ENCODE measurements at regions not wholly inside any gene's neighbourhood (a gene's known extent, or its start where the extent isn't known, plus 50 kb on each side); places are given as distances from the start of the nearest gene placed in this dataset.
"Not testable (repeated sequence)": the region's sequence is repeated elsewhere in the genome, so short reads cannot be mapped to it uniquely, and the experiment has no call there.

DNA sequence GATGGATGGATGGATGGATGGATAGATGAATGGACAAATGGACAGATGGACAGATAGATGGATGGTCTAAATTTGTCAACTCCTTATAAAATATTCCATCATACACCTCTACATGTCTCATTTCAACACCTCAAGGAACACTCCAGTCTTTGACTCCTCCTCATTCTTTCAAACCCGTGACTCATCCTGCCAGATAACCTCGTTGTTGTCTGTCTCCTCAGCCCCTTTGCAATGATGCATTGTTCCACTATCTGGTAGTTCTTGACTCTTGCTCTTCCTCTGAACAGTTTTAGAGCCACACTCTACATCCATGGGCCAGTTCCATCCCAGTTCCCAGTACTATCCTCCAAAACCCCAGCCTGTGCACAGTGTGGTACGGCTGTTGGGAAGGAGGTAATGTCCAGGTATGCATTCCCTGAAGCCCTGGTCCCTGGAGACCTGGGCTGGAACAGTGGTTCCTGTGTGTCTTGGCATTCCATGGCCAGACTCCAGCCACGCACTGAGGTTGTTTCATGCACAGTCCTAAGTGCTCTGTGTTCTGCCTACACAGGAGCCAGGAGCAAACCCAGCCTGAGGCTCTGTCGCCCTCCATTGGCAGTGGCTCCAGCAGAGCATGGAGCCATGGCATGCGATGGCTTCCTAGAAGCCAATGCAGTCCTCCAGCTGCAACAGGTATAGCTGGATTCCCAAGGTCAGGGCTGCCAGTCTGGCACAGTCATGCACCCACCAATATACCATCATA, 105.7 kb downstream of the C17orf67 start:
- in situ Hi-C loops (cut with MboI; ENCODE audit: low pct_unique_long_range_greater_than_20kb, low sequenced_read_pairs): no loop called here
- DNase-seq: no peak

DNA sequence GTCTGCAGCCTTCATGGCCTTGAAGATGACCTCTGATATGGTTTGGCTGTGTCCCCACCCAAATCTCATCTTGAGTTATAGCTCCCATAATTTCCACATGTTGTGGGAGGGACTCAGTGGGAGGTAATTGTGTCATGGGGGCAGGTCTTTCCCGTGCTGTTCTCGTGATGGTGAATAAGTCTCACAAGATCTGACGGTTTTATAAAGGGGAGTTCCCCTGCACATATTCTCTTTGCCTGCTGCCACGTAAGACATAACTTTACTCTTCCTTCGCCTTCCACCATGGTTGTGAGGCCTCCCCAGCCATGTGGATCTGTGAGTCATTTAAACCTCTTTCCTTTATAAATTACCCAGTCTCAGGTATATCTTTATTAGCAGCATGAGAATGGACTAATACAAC, 102.6 kb downstream of the C17orf67 start:
- in situ Hi-C loops (cut with MboI; ENCODE audit: low pct_unique_long_range_greater_than_20kb, low sequenced_read_pairs): not testable (repeated sequence)

DNA sequence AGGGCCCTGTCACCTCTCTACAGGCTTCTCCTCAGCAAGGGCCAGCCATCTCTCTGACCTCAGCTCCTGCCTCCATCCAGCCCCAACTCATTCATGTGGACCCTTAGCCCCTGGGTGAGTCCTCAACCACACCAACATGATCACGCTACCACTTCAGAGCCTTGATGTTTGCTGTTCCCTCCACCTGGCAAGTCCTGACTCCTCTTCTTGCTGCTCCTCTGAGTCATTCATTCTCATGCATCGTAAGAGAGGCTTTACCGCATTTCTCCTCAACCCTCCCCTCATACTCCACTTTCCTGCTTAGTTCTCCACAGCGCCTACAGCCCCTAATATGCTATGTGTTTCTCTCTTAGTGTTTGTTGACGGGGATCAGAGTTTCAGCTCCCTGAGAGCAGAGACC, 99.9 kb downstream of the C17orf67 start:
- no peak for DNase-seq
- in situ Hi-C loops (cut with MboI; ENCODE audit: low pct_unique_long_range_greater_than_20kb, low sequenced_read_pairs): no loop called here

More for the DNA sequence above, 102.6 kb downstream of the C17orf67 start:
- DNase-seq: not testable (repeated sequence)

DNA sequence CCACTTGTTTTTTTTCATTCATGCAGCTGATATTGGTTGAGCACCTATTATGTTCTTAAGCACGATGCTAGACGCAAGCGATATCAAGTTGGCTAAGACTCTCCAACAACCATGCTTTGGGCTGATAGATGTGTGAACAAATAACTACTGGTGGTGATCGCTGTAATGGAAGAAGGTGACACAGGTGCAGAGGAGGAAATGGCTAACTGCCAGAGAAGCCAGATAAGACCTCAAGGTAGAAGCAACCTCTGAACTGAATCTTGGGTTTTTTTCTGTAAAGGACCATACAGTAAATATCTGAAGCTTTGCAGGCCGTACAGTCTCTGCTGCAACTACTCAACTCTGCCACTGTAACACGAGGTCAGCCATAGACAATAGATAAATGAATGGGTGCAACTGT, 97.9 kb downstream of the C17orf67 start:
- in situ Hi-C loops (cut with MboI; ENCODE audit: low pct_unique_long_range_greater_than_20kb, low sequenced_read_pairs): no loop called here
- no peak for DNase-seq

DNA sequence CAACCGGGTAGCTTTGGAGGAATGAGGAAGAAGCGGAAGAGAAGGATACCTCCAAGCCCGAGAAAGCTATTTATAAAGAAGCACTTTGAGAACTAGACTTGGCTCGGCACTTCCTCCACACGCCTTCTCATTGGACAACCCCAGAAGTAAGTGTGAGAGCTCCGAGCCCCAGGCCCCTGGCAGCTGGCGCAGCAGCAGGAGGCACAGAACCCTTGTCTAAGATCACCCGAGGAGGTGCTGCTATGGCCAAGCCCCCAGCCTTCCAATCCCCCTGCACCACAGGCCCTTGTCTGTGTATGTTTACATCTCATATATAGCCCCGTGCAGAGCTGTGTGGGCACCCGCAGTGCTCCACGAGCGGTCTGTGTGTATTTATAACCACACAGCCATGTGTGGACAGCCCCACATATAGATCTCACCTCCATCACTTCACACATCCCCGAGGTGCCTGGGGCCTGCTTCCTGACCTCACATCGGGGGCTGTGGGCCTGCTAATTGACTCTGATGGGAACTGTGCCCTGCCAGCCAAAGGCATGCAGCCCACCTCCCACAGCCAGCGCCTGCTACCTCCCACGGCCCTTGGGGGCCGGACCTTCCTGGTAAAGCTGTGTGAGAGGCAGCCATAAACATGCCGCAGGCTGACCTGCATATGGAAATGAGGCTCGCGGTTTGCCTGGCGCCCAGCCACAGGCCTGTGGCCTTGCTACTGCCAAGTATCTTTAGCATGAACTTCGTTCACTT, 96.1 kb downstream of the C17orf67 start:
- peak; percentile 88 for DNase-seq
- in situ Hi-C loops (cut with MboI; ENCODE audit: low pct_unique_long_range_greater_than_20kb, low sequenced_read_pairs): no loop called here

DNA sequence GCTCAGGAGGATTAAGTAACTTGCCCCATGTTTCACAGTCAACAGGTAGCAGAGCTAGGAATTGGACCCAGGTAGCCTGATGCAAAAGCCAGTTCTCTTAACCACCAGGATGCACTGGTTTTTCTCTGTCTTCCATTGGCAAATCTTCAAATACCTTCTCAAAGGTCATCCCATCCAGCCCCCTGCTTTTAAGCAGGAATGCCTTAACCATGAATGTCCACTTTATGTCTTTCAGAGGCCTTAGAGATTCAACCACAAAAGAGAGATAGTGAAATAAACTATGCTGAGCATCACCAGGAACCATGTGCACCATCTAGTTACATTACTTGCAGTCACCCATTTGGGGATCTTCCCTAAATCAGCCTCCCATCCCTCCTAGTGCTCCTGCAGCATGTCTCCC, 94.3 kb downstream of the C17orf67 start:
- in situ Hi-C loops (cut with MboI; ENCODE audit: low pct_unique_long_range_greater_than_20kb, low sequenced_read_pairs): no loop called here
- DNase-seq: no peak

DNA sequence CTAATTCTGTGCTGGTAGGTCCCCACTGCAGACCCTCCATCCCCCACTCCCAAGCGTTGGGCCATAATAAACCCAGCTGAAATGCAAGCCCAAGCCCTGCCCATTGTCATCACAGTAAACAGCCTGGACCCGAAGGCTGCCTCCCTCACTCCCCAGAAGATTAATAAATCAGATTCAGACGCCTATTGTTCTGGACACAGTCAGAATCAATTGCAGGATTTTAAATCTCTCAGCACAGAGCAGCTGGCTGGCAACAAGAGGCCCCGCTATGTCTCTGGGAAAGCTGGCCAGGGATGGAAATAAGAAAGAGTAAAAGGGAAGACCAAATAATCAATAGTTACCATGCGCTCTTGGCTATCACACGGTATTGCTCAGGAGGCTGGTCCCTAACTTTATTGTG, 93.9 kb downstream of the C17orf67 start:
- in situ Hi-C loops (cut with MboI; ENCODE audit: low pct_unique_long_range_greater_than_20kb, low sequenced_read_pairs): no loop called here
- no peak for DNase-seq

DNA sequence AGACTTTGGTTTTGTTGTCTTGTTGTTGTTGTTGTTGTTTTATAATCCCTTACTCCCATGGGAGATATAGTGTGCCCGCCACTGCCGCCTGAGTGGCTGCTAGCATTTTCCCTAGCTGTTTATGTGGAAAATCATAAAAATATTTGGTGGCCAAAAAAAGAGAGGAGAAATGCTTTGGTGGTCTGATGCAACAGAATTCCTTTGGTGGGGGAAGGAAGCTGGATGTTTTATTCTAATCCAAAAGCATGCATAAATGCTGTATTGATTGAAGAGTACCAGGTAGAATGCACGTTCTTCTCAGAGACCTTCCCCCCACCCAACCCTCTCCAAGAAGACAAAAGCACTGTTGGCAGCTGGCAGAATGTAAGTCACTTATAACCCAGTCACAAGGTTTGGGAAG, 93.2 kb downstream of the C17orf67 start:
- no peak for DNase-seq
- in situ Hi-C loops (cut with MboI; ENCODE audit: low pct_unique_long_range_greater_than_20kb, low sequenced_read_pairs): no loop called here
